Activated naive CD4-positive, alpha-beta T cell treated with anti-CD3 and anti-CD28 coated beads, Interleukin-2, amount 10 ng/mL, durations not matched to agents 7 days and 5 days (primary cell): ENCODE measurements at regions not wholly inside any gene's neighbourhood (a gene's known extent, or its start where the extent isn't known, plus 50 kb on each side); places are given as distances from the start of the nearest gene placed in this dataset.

Source experiments
- CTCF ChIA-PET: fragments of 350-600 bp; sonication (Branson Sonifier 250); formaldehyde crosslinking; loops from one replicate; lab custom pipeline; 2021; ENCODE audit warnings: antibody characterized with exemption; lab: Charles Lee
- DNase-seq: peaks from one replicate; pipeline ENCODE4 v3.0.0-alpha.2; 2020
- H3K27ac Mint-ChIP-seq: one replicate; pipeline ENCODE4 v1.8.0; 2021; ENCODE audit warnings: mild to moderate bottlenecking, moderate library complexity, mixed read lengths
- H3K27me3 Mint-ChIP-seq: one replicate; pipeline ENCODE4 v1.8.0; 2021; ENCODE audit warnings: mild to moderate bottlenecking, mixed read lengths
- H3K36me3 Mint-ChIP-seq: one replicate; pipeline ENCODE4 v1.8.0; 2021; ENCODE audit warnings: mixed read lengths
- H3K4me1 Mint-ChIP-seq: one replicate; pipeline ENCODE4 v1.8.0; 2021; ENCODE audit warnings: mixed read lengths
- H3K4me3 Mint-ChIP-seq: one replicate; pipeline ENCODE4 v1.8.0; 2021; ENCODE audit warnings: mild to moderate bottlenecking, moderate library complexity, mixed read lengths
- H3K9me3 Mint-ChIP-seq: one replicate; pipeline ENCODE4 v1.8.0; 2021; ENCODE audit warnings: mixed read lengths

GRCh38 chr13:80430561-80430960, 89.6 kb upstream of the SPRY2 start:
- Mint-ChIP-seq H3K27me3 (no peaks in the 10 kb centered on the region), H3K27ac (no peak overlapping the region), H3K4me1 (no peaks in the 10 kb centered on the region), H3K9me3 (no peaks in the 10 kb centered on the region), H3K36me3 (no peaks in the 10 kb centered on the region), H3K4me3 (no peak overlapping the region)
- CTCF ChIA-PET, result no interaction called here
- no peak for DNase-seq

- peaks cover 1% of the 10 kb centered on the region for H3K9me3 Mint-ChIP-seq
- H3K27ac Mint-ChIP-seq, result no peak overlapping the region
- CTCF ChIA-PET, result no interaction called here
- DNase-seq, result no peak
- no peak overlapping the region for H3K4me3 Mint-ChIP-seq
- no peaks in the 10 kb centered on the region for H3K27me3 Mint-ChIP-seq
- no peaks in the 10 kb centered on the region for H3K36me3 Mint-ChIP-seq
- no peaks in the 10 kb centered on the region for H3K4me1 Mint-ChIP-seq
Measured at GRCh38 chr13:80428349-80429096, 87.6 kb upstream of the SPRY2 start.

- Mint-ChIP-seq H3K4me1 (no peaks in the 10 kb centered on the region), H3K36me3 (no peaks in the 10 kb centered on the region), H3K9me3 (peaks cover 15% of the 10 kb centered on the region), H3K27me3 (no peaks in the 10 kb centered on the region), H3K27ac (no peak overlapping the region), H3K4me3 (no peak overlapping the region)
- no peak for DNase-seq
- CTCF ChIA-PET, result no interaction called here
Measured at GRCh38 chr13:80419416-80419815, 78.5 kb upstream of the SPRY2 start.

- Mint-ChIP-seq H3K27me3 (no peaks in the 10 kb centered on the region), H3K27ac (no peak overlapping the region)
Measured at GRCh38 chr13:80413611-80414010, 72.7 kb upstream of the SPRY2 start.

DNA sequence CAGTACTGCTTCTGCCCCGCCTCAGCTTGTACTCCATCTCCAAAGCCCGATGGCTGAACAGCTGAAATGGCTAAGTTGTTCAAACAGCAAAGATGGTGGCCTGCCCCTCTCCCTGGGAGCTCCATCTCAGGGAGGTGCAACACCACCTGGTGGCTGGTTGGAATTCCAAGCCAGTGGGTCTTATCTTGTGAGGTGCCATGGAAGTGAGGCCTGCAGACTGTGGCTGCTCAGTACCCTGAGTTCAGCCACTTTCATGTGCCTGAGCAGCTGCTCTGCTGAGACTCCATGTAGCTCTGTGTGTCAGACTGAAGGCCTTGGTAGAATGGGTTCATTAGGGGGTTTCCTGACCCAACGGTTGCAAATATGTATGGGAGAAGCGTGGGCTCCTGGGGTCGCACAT, 67.3 kb upstream of the SPRY2 start:
- Mint-ChIP-seq H3K4me1 (no peaks in the 10 kb centered on the region), H3K36me3 (peaks cover 2% of the 10 kb centered on the region), H3K27ac (no peak overlapping the region), H3K4me3 (no peak overlapping the region), H3K27me3 (no peaks in the 10 kb centered on the region), H3K9me3 (peaks cover 29% of the 10 kb centered on the region)
- CTCF ChIA-PET, result no interaction called here
- DNase-seq, result no peak

More at GRCh38 chr13:80413611-80414010, 72.7 kb upstream of the SPRY2 start:
- CTCF ChIA-PET, result no interaction called here
- H3K9me3 Mint-ChIP-seq, result peaks cover 1% of the 10 kb centered on the region
- H3K4me3 Mint-ChIP-seq, result no peak overlapping the region
- no peak for DNase-seq
- no peaks in the 10 kb centered on the region for H3K36me3 Mint-ChIP-seq
- no peaks in the 10 kb centered on the region for H3K4me1 Mint-ChIP-seq

DNA sequence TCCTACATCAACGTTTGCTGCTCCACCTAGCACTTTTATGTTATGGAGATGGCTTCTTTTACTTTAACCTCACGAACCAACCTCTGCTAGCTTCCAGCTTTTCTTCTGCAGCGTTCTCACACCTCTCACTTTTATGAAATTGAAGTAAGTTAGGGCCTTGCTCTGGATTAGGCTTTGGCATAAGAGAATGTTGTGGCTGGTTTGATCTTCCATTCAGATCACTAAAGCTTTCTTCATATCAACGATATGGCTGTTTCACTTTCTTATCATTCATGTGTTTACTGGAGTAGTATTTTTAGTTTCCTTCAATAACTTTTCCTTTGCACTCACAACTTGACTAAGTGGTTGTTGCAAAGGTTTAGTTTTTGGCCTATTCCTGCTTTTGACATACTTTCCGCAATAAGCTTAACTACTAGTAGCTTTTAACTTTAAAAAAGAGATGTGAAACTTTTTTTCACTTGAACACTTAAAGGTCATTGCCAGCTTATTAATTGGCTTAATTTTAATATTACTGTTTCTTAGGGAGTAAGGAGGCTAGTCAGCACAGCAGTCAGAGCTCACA, 60.0 kb upstream of the SPRY2 start:
- peak overlapping the region; percentile 73 for H3K27ac Mint-ChIP-seq
- no peak overlapping the region for H3K4me3 Mint-ChIP-seq

DNA sequence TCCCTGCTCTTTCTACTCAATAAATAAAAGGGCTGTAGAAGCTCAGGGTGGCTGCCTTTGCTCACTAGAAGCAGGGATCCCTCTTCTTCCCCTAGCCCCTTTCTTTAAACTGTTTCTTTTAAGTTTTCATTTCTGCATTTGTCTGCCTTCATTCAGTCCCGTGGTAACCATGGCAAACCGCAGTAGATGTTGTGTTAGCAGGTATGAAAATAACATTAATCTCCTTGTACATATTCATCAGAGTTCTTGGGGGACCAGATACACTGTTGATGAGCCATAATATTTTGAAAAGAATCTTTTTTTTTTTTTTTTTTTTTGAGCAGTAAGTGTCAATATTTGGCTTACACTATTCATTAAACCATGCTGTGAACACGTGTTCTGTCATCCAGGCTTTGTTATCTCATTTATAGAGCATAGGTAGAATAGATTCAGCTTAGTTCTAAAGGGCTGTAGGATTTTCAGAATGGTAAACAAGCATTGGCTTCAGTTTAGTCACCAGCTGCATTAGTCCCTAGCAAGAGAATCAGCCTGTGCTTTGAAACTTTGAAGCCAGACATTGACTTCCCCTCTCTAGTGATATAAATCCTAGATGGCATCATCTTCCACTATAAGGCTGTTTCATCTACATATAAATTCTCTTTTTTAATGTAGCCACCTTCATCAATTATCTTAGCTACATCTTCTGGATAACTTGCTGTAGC, 59.4 kb upstream of the SPRY2 start:
- CTCF ChIA-PET, result interaction anchor here (0.9 kb wide), 1 partner anchor 27 kb away, joined by 3 read pairs; no protein-coding TSS in a partner anchor
- DNase-seq, result no peak
- no peak overlapping the region for H3K4me3 Mint-ChIP-seq
- H3K4me1 Mint-ChIP-seq, result peaks cover 29% of the 10 kb centered on the region
- H3K27me3 Mint-ChIP-seq, result no peaks in the 10 kb centered on the region
- peak overlapping the region; percentile 83 for H3K27ac Mint-ChIP-seq
- no peaks in the 10 kb centered on the region for H3K36me3 Mint-ChIP-seq
- H3K9me3 Mint-ChIP-seq, result peaks cover 13% of the 10 kb centered on the region

More for the DNA sequence above, 60.0 kb upstream of the SPRY2 start:
- peaks cover 16% of the 10 kb centered on the region for H3K9me3 Mint-ChIP-seq
- CTCF ChIA-PET, result interaction anchor here (0.6 kb wide), 1 partner anchor 23 kb away, joined by 3 read pairs; no protein-coding TSS in a partner anchor
- no peak for DNase-seq
- H3K27me3 Mint-ChIP-seq, result no peaks in the 10 kb centered on the region
- H3K4me1 Mint-ChIP-seq, result peaks cover 29% of the 10 kb centered on the region
- peaks cover under 1% of the 10 kb centered on the region for H3K36me3 Mint-ChIP-seq

- DNase-seq, result no peak
- CTCF ChIA-PET, result interaction anchor here (0.9 kb wide), 1 partner anchor 28 kb away, joined by 3 read pairs; no protein-coding TSS in a partner anchor
- H3K27me3 Mint-ChIP-seq, result no peaks in the 10 kb centered on the region
- H3K27ac Mint-ChIP-seq, result peak overlapping the region; percentile 83
- no peaks in the 10 kb centered on the region for H3K36me3 Mint-ChIP-seq
- peaks cover 7% of the 10 kb centered on the region for H3K9me3 Mint-ChIP-seq
- H3K4me1 Mint-ChIP-seq, result peaks cover 29% of the 10 kb centered on the region
- H3K4me3 Mint-ChIP-seq, result no peak overlapping the region
Measured at GRCh38 chr13:80399340-80400163, 58.6 kb upstream of the SPRY2 start.
